Right atrium auricular region (tissue), 2 donors: ENCODE measurements at regions not wholly inside any gene's neighbourhood (a gene's known extent, or its start where the extent isn't known, plus 50 kb on each side); places are given as distances from the start of the nearest gene placed in this dataset.

ENCODE experiments used
- DNase-seq: peaks from one replicate; pipeline ENCODE4 v3.0.0-alpha.2; 2019; ENCODE audit warnings: low spot score
- H3K27ac ChIP-seq, 2 donors: fragments of 200-600 bp; sonication (generic); 1 replicate in 1 of 2; 2 replicates in 1 of 2; pipeline ENCODE4 v1.5.1; 2016 to 2019
- H3K27me3 ChIP-seq, 2 donors: fragments of 200-600 bp; sonication (generic); one replicate each; pipeline versions ENCODE4 v1.5.1 to v1.6.0; 2017 to 2019
- H3K36me3 ChIP-seq: fragments of 200-600 bp; sonication (generic); one replicate; pipeline ENCODE4 v1.5.1; 2016
- H3K4me1 ChIP-seq, 2 donors: fragments of 200-600 bp; sonication (generic); one replicate each; pipeline versions ENCODE4 v1.5.1 to v1.6.0; 2017 to 2019
- H3K4me3 ChIP-seq, 2 donors: fragments of 200-600 bp; sonication (generic); 1 replicate in 1 of 2; 2 replicates in 1 of 2; pipeline ENCODE4 v1.5.1; 2017 to 2019; ENCODE audit warnings: mild to moderate bottlenecking in 1 of 2, moderate library complexity in 1 of 2
- H3K9me3 ChIP-seq, 2 donors: fragments of 200-600 bp; sonication (generic); one replicate each; pipeline ENCODE4 v1.5.1; 2019
- CTCF ChIP-seq, 2 donors: fragments of 200-600 bp; sonication (generic); IDR thresholded peaks; one replicate each; pipeline ENCODE4 v1.5.1; 2019; ENCODE audit warnings: antibody characterized with exemption in 2 of 2

GRCh38 chr12:65517656-65518210, 239.2 kb downstream of the MSRB3 start:
- H3K27ac ChIP-seq: no peak overlapping the region
- H3K9me3 ChIP-seq: no peaks in the 10 kb centered on the region
- H3K4me3 ChIP-seq: no peak overlapping the region
- no peaks in the 10 kb centered on the region for H3K4me1 ChIP-seq
- TF ChIP-seq CTCF (IDR thresholded peaks at IDR 0.05): no peak
- no peak for DNase-seq
- no peaks in the 10 kb centered on the region for H3K36me3 ChIP-seq
- no peaks in the 10 kb centered on the region for H3K27me3 ChIP-seq

DNA sequence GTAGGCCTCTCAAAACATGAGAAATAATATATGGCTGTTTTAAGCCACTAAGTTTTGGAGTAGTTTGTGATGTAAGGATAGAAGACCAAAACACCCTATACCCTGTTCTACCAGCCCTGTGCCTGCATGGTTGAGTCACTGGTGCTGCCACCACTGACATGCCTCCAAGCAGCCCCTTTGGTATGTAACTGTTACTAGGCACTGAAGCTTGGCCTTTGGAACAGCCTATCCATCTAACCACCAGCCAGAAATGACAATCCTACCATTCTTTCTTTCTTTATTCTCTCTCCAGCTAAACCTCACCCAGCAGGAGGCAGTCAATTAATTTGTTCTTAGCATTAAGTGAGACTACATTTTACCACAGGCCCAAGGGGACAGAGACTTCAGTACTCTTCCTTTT, 240.3 kb downstream of the MSRB3 start:
- H3K27ac ChIP-seq: no peak overlapping the region
- no peak overlapping the region for H3K4me3 ChIP-seq
- no peaks in the 10 kb centered on the region for H3K27me3 ChIP-seq
- no peak for DNase-seq
- H3K4me1 ChIP-seq: no peaks in the 10 kb centered on the region
- no peak for TF ChIP-seq CTCF (IDR thresholded peaks at IDR 0.05)
- H3K36me3 ChIP-seq: no peaks in the 10 kb centered on the region
- no peaks in the 10 kb centered on the region for H3K9me3 ChIP-seq

DNA sequence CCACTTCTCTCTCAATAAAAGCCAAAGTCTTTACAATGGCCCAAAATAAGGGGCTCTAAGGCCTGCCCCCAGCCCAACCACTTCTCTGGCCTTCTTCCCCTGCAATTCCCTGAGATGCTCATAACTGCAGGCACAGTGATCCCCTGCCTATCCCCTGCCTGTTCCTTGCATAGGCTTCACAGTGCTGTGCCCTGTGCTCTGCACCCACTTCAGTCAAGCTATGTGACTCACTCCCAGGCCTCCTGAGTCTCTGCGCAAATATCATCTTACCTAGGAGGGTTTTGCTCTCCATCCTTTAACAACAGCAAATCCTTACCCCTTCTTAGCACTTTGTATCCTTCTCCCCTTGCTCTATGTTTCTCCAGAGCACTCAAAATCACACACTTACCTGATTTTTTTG, 242.2 kb downstream of the MSRB3 start:
- no peak for DNase-seq
- Histone ChIP-seq H3K4me1 (no peaks in the 10 kb centered on the region), H3K27me3 (no peaks in the 10 kb centered on the region), H3K27ac (no peak overlapping the region), H3K9me3 (no peaks in the 10 kb centered on the region), H3K36me3 (no peaks in the 10 kb centered on the region), H3K4me3 (no peak overlapping the region)
- TF ChIP-seq CTCF (IDR thresholded peaks at IDR 0.05): no peak

GRCh38 chr12:65522956-65523860, 244.7 kb downstream of the MSRB3 start:
- H3K27ac ChIP-seq: no peak overlapping the region

GRCh38 chr12:65524666-65525065, 246.2 kb downstream of the MSRB3 start:
- no peaks in the 10 kb centered on the region for H3K4me1 ChIP-seq

More at GRCh38 chr12:65522956-65523860, 244.7 kb downstream of the MSRB3 start:
- Histone ChIP-seq H3K4me1 (no peaks in the 10 kb centered on the region), H3K36me3 (no peaks in the 10 kb centered on the region), H3K9me3 (peaks cover 0 to 3% of the 10 kb centered on the region in 2 donors), H3K27me3 (no peaks in the 10 kb centered on the region), H3K4me3 (no peak overlapping the region)
- DNase-seq: no peak
- TF ChIP-seq CTCF (IDR thresholded peaks at IDR 0.05): no peak

More at GRCh38 chr12:65524666-65525065, 246.2 kb downstream of the MSRB3 start:
- no peaks in the 10 kb centered on the region for H3K27me3 ChIP-seq
- H3K36me3 ChIP-seq: no peaks in the 10 kb centered on the region
- no peak overlapping the region for H3K27ac ChIP-seq
- no peak for TF ChIP-seq CTCF (IDR thresholded peaks at IDR 0.05)
- no peak overlapping the region for H3K4me3 ChIP-seq
- peaks cover 0 to 3% of the 10 kb centered on the region in 2 donors for H3K9me3 ChIP-seq
- DNase-seq: no peak
